Stomach (tissue), 4 donors: ENCODE measurements at regions not wholly inside any gene's neighbourhood (a gene's known extent, or its start where the extent isn't known, plus 50 kb on each side); places are given as distances from the start of the nearest gene placed in this dataset.

Source experiments
- POLR2A ChIP-seq, 4 donors: fragments of 450-650 bp; IDR thresholded peaks; one replicate each; pipeline ENCODE4 v1.6.1; 2016; ENCODE audit warnings: antibody characterized with exemption in 4 of 4, control low read depth in 2 of 4, mild to moderate bottlenecking in 1 of 4, moderate library complexity in 1 of 4
- TF ChIP-seq, protein P1 (sequence below), 7 experiments: fragments of 450-650 bp in 4 of 7; fragments of 200-600 bp in 3 of 7; sonication (generic) in 3 of 7; IDR thresholded peaks; one replicate each; pipeline ENCODE4 v1.5.1; 2016 to 2019; ENCODE audit warnings: antibody characterized with exemption in 7 of 7, control low read depth in 2 of 7, mild to moderate bottlenecking in 1 of 7

DNA sequence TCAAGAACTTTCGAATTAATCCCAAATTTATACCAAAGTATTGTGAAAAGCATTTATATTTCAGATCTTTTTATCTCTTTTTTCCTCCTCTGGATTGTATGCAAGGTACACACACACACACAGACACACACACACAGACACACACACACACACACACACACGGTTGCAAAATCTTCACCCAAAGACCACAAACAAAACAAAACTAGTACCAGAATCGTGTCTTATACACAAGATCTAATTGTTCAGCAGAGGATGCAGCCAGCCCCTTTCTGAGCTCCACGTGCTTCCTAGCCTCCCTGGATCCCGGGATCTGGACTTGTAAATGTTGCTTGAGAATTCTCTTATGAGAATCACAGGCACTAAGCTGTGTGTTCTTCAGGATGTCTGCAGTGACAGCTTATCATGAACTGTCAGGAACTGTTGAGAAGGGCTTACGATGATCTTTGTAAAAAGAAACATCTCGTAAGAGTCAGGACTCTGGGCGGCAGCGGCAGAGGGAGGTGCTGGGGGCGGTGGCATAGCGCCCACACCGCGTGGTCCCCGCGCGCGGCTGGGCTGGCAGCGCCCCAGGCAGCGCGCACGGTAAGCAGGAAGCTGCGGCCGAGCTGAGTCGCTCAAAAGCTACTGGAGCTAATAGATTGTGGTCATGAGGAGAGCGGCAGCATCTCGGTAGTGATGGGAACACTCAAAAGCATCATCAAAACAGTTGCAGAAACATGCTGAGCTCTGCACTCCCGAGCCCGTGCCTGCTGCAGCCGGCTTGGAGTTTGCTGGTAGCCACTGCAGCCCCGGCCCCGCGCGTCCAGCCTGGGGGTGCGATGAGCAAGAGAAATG is 277.6 kb downstream of the GATA3 start:
- TF ChIP-seq, protein P1, sequence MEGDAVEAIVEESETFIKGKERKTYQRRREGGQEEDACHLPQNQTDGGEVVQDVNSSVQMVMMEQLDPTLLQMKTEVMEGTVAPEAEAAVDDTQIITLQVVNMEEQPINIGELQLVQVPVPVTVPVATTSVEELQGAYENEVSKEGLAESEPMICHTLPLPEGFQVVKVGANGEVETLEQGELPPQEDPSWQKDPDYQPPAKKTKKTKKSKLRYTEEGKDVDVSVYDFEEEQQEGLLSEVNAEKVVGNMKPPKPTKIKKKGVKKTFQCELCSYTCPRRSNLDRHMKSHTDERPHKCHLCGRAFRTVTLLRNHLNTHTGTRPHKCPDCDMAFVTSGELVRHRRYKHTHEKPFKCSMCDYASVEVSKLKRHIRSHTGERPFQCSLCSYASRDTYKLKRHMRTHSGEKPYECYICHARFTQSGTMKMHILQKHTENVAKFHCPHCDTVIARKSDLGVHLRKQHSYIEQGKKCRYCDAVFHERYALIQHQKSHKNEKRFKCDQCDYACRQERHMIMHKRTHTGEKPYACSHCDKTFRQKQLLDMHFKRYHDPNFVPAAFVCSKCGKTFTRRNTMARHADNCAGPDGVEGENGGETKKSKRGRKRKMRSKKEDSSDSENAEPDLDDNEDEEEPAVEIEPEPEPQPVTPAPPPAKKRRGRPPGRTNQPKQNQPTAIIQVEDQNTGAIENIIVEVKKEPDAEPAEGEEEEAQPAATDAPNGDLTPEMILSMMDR (IDR thresholded peaks at IDR 0.05): no peak
- TF ChIP-seq POLR2A (IDR thresholded peaks at IDR 0.05): no peak
